ENCODE measurements at regions not wholly inside any gene's neighbourhood (a gene's known extent, or its start where the extent isn't known, plus 50 kb on each side); places are given as distances from the start of the nearest gene placed in this dataset.

- no peaks in the 10 kb centered on the region for H3K4me1 ChIP-seq
- intact Hi-C loops (cut with DNase I; ENCODE audit: low total_unique reads) = no loop called here
- H3K27ac ChIP-seq = no peak overlapping the region
- TF ChIP-seq POLR2A (IDR thresholded peaks at IDR 0.05) (no peak), CTCF (IDR thresholded peaks at IDR 0.05) (no peak)
- H3K4me3 ChIP-seq = no peak overlapping the region
- no peaks in the 10 kb centered on the region for H3K36me3 ChIP-seq
- DNase-seq = no peak
- H3K9me3 ChIP-seq = no peaks in the 10 kb centered on the region
- H3K27me3 ChIP-seq = no peaks in the 10 kb centered on the region
Measured at GRCh38 chr14:26395726-26396125, 202.1 kb downstream of the NOVA1 start.

- H3K9me3 ChIP-seq = no peaks in the 10 kb centered on the region
- H3K27ac ChIP-seq = no peak overlapping the region
- H3K27me3 ChIP-seq = no peaks in the 10 kb centered on the region
- no peak for DNase-seq
- intact Hi-C loops (cut with DNase I; ENCODE audit: low total_unique reads) = no loop called here
- H3K4me3 ChIP-seq = no peak overlapping the region
- H3K36me3 ChIP-seq = no peaks in the 10 kb centered on the region
- H3K4me1 ChIP-seq = no peaks in the 10 kb centered on the region
- no peak for TF ChIP-seq POLR2A (IDR thresholded peaks at IDR 0.05)
- no peak for TF ChIP-seq CTCF (IDR thresholded peaks at IDR 0.05)
Measured at GRCh38 chr14:26394150-26394810, 203.6 kb downstream of the NOVA1 start.

- H3K4me3 ChIP-seq = no peak overlapping the region
- H3K27ac ChIP-seq = no peak overlapping the region
- no peaks in the 10 kb centered on the region for H3K27me3 ChIP-seq
- H3K4me1 ChIP-seq = no peaks in the 10 kb centered on the region
- intact Hi-C loops (cut with DNase I; ENCODE audit: low total_unique reads) = no loop called here
- no peak for DNase-seq
- no peaks in the 10 kb centered on the region for H3K9me3 ChIP-seq
- H3K36me3 ChIP-seq = no peaks in the 10 kb centered on the region
- no peak for TF ChIP-seq CTCF (IDR thresholded peaks at IDR 0.05)
- no peak for TF ChIP-seq POLR2A (IDR thresholded peaks at IDR 0.05)
Measured at GRCh38 chr14:26392498-26392897, 205.3 kb downstream of the NOVA1 start.

GRCh38 chr14:26389646-26390508, 208.0 kb downstream of the NOVA1 start:
- DNase-seq = peak; percentile 54 to 75
- H3K36me3 ChIP-seq = no peaks in the 10 kb centered on the region
- no peak for TF ChIP-seq CTCF (IDR thresholded peaks at IDR 0.05)
- TF ChIP-seq POLR2A (IDR thresholded peaks at IDR 0.05) = no peak
- no peaks in the 10 kb centered on the region for H3K4me1 ChIP-seq
- H3K4me3 ChIP-seq = no peak overlapping the region
- no peaks in the 10 kb centered on the region for H3K27me3 ChIP-seq
- intact Hi-C loops (cut with DNase I; ENCODE audit: low total_unique reads) = no loop called here
- peak overlapping the region in 1 of 2 donors; percentile 55 for H3K27ac ChIP-seq
- no peaks in the 10 kb centered on the region for H3K9me3 ChIP-seq

- Histone ChIP-seq H3K4me1 (no peaks in the 10 kb centered on the region), H3K4me3 (no peak overlapping the region), H3K27ac (no peak overlapping the region), H3K9me3 (no peaks in the 10 kb centered on the region), H3K36me3 (no peaks in the 10 kb centered on the region), H3K27me3 (no peaks in the 10 kb centered on the region)
- no peak for DNase-seq
- intact Hi-C loops (cut with DNase I; ENCODE audit: low total_unique reads) = no loop called here
- no peak for TF ChIP-seq POLR2A (IDR thresholded peaks at IDR 0.05)
- no peak for TF ChIP-seq CTCF (IDR thresholded peaks at IDR 0.05)
Measured at GRCh38 chr14:26385310-26385709, 212.5 kb downstream of the NOVA1 start.
